CD8-positive, alpha-beta memory T cell (primary cell): ENCODE measurements at regions not wholly inside any gene's neighbourhood (a gene's known extent, or its start where the extent isn't known, plus 50 kb on each side); places are given as distances from the start of the nearest gene placed in this dataset.
A peak's percentile ranks its signal among the peaks of the same experiment; 100 is the strongest.
"Not testable (repeated sequence)": the region's sequence is repeated elsewhere in the genome, so short reads cannot be mapped to it uniquely, and the experiment has no call there.

ENCODE experiments used
- CTCF ChIA-PET: fragments of 350-600 bp; sonication (Branson Sonifier 250); formaldehyde crosslinking; loops from one replicate; lab custom pipeline; 2021; ENCODE audit warnings: antibody characterized with exemption; lab: Charles Lee
- POLR2A ChIA-PET: fragments of 350-600 bp; sonication (Branson Sonifier 250); formaldehyde crosslinking; loops from one replicate; lab custom pipeline; 2021; ENCODE audit warnings: antibody characterized with exemption; lab: Charles Lee
- DNase-seq, 5 donors: peaks; one replicate each; pipeline versions ENCODE4 v3.0.0 to v3.0.0-alpha.2; 2020 to 2022; ENCODE audit warnings: mixed read lengths in 1 of 5
- H3K27ac ChIP-seq: one replicate; pipeline ENCODE4 v1.7.0; 2013; ENCODE audit warnings: low read depth, mild to moderate bottlenecking, low read length, moderate library complexity
- H3K27me3 ChIP-seq: 2 replicates; pipeline ENCODE4 v1.7.0; 2013; ENCODE audit warnings: low read length, mild to moderate bottlenecking; ENCODE audit not compliant: insufficient read depth, poor library complexity, severe bottlenecking
- H3K36me3 ChIP-seq: 2 replicates; pipeline ENCODE4 v1.7.0; 2013; ENCODE audit warnings: mild to moderate bottlenecking, low read length, moderate library complexity; ENCODE audit not compliant: insufficient read depth
- H3K4me1 ChIP-seq: 2 replicates; pipeline ENCODE4 v1.7.0; 2013; ENCODE audit warnings: mild to moderate bottlenecking, low read length, moderate library complexity; ENCODE audit not compliant: insufficient read depth
- H3K4me3 ChIP-seq: 2 replicates; pipeline ENCODE4 v1.7.0; 2013; ENCODE audit warnings: mild to moderate bottlenecking, low read length
- H3K9me3 ChIP-seq: 2 replicates; pipeline ENCODE4 v1.7.0; 2013; ENCODE audit warnings: mild to moderate bottlenecking, low read length
- H3K27ac Mint-ChIP-seq, 8 donors: one replicate each; pipeline ENCODE4 v1.8.0; 2020 to 2021; ENCODE audit warnings: mixed read lengths in 8 of 8, mild to moderate bottlenecking in 6 of 8, inconsistent platforms in 3 of 8, moderate library complexity in 3 of 8
- H3K27me3 Mint-ChIP-seq, 2 donors: one replicate each; pipeline ENCODE4 v1.8.0; 2020 to 2021; ENCODE audit warnings: mixed read lengths in 2 of 2, mild to moderate bottlenecking in 1 of 2, moderate library complexity in 1 of 2
- H3K36me3 Mint-ChIP-seq, 3 donors: one replicate each; pipeline ENCODE4 v1.8.0; 2020 to 2021; ENCODE audit warnings: mixed read lengths in 3 of 3, inconsistent platforms in 1 of 3, mild to moderate bottlenecking in 1 of 3
- H3K4me1 Mint-ChIP-seq, 3 donors: one replicate each; pipeline ENCODE4 v1.8.0; 2020 to 2021; ENCODE audit warnings: mixed read lengths in 3 of 3, inconsistent platforms in 1 of 3, mild to moderate bottlenecking in 1 of 3
- H3K4me3 Mint-ChIP-seq, 7 donors: one replicate each; pipeline ENCODE4 v1.8.0; 2020 to 2021; ENCODE audit warnings: mixed read lengths in 7 of 7, mild to moderate bottlenecking in 6 of 7, moderate library complexity in 4 of 7, inconsistent platforms in 2 of 7
- H3K9me3 Mint-ChIP-seq, 5 donors: one replicate each; pipeline ENCODE4 v1.8.0; 2020 to 2022; ENCODE audit warnings: mixed read lengths in 5 of 5, mild to moderate bottlenecking in 3 of 5, moderate library complexity in 2 of 5, inconsistent platforms in 1 of 5

- no peak overlapping the region for H3K4me3 ChIP-seq
- Mint-ChIP-seq H3K4me3 (no peak overlapping the region), H3K27ac (no peak overlapping the region), H3K36me3 (peaks cover 2 to 51% (median 2%) of the 10 kb centered on the region in 3 donors), H3K4me1 (no peaks in the 10 kb centered on the region), H3K9me3 (peaks cover 6 to 31% (median 19%) of the 10 kb centered on the region in 5 donors), H3K27me3 (no peaks in the 10 kb centered on the region)
- H3K36me3 ChIP-seq, result no peaks in the 10 kb centered on the region
- DNase-seq, result no peak
- H3K27me3 ChIP-seq, result no peaks in the 10 kb centered on the region
- no peaks in the 10 kb centered on the region for H3K4me1 ChIP-seq
- CTCF ChIA-PET, result interaction anchor here (1.4 kb wide), 1 partner anchor 11 kb away, joined by 3 read pairs; no protein-coding TSS in a partner anchor
- H3K9me3 ChIP-seq, result no peaks in the 10 kb centered on the region
- H3K27ac ChIP-seq, result no peak overlapping the region
- POLR2A ChIA-PET, result no interaction called here
Observed at GRCh38 chr7:136102881-136103280, 125.7 kb upstream of the MTPN start.

GRCh38 chr7:136092714-136093113 lies 115.6 kb upstream of the MTPN start:
- DNase-seq, H3K4me3 Mint-ChIP-seq, H3K4me3 ChIP-seq, POLR2A ChIA-PET, H3K27me3 ChIP-seq, CTCF ChIA-PET, H3K36me3 ChIP-seq, H3K4me1 ChIP-seq, H3K4me1 Mint-ChIP-seq, H3K9me3 ChIP-seq, H3K27me3 Mint-ChIP-seq: not testable (repeated sequence)
- H3K36me3 Mint-ChIP-seq, result peaks cover 3 to 38% (median 23%) of the 10 kb centered on the region in 3 donors
- peak overlapping the region in 1 of 8 donors; percentile 43 for H3K27ac Mint-ChIP-seq
- peaks cover 10 to 18% (median 18%) of the 10 kb centered on the region in 5 donors for H3K9me3 Mint-ChIP-seq
- H3K27ac ChIP-seq, result peak overlapping the region; percentile 58

GRCh38 chr7:136087881-136088280 lies 110.7 kb upstream of the MTPN start:
- DNase-seq, result no peak
- H3K27ac ChIP-seq, result no peak overlapping the region
- peaks cover 3 to 7% (median 3%) of the 10 kb centered on the region in 3 donors for H3K4me1 Mint-ChIP-seq
- H3K4me3 Mint-ChIP-seq, result no peak overlapping the region
- no peak overlapping the region for H3K4me3 ChIP-seq
- ChIA-PET POLR2A (no interaction called here), CTCF (no interaction called here)
- no peaks in the 10 kb centered on the region for H3K36me3 ChIP-seq
- H3K27me3 Mint-ChIP-seq, result no peaks in the 10 kb centered on the region
- H3K4me1 ChIP-seq, result no peaks in the 10 kb centered on the region
- H3K9me3 ChIP-seq, result no peaks in the 10 kb centered on the region
- H3K27me3 ChIP-seq, result no peaks in the 10 kb centered on the region
- peaks cover 4 to 10% (median 9%) of the 10 kb centered on the region in 5 donors for H3K9me3 Mint-ChIP-seq
- H3K36me3 Mint-ChIP-seq, result peaks cover 5 to 29% (median 15%) of the 10 kb centered on the region in 3 donors
- peak overlapping the region in 1 of 8 donors; percentile 11 for H3K27ac Mint-ChIP-seq

- ChIA-PET CTCF (no interaction called here), POLR2A (no interaction called here)
- H3K36me3 ChIP-seq, result no peaks in the 10 kb centered on the region
- H3K36me3 Mint-ChIP-seq, result peaks cover 3 to 17% (median 8%) of the 10 kb centered on the region in 3 donors
- no peaks in the 10 kb centered on the region for H3K9me3 ChIP-seq
- H3K27me3 Mint-ChIP-seq, result no peaks in the 10 kb centered on the region
- no peaks in the 10 kb centered on the region for H3K27me3 ChIP-seq
- H3K9me3 Mint-ChIP-seq, result peaks cover 0 to 4% (median 0%) of the 10 kb centered on the region in 5 donors
- peak in 4 of 5 donors; percentile 12 to 45 (median 26) for DNase-seq
- no peaks in the 10 kb centered on the region for H3K4me1 ChIP-seq
- peak overlapping the region; percentile 4 to 69 (median 37) for H3K4me3 Mint-ChIP-seq
- H3K4me1 Mint-ChIP-seq, result peaks cover 3 to 7% (median 3%) of the 10 kb centered on the region in 3 donors
- H3K27ac ChIP-seq, result no peak overlapping the region
- no peak overlapping the region for H3K4me3 ChIP-seq
- H3K27ac Mint-ChIP-seq, result peak overlapping the region in 3 of 8 donors; percentile 2 to 74 (median 11)
Observed at GRCh38 chr7:136086712-136087111, 109.6 kb upstream of the MTPN start.

- H3K9me3 ChIP-seq, result no peaks in the 10 kb centered on the region
- H3K4me3 Mint-ChIP-seq, result no peak overlapping the region
- no peaks in the 10 kb centered on the region for H3K4me1 ChIP-seq
- DNase-seq, result no peak
- peak overlapping the region; percentile 14 for H3K27ac ChIP-seq
- POLR2A ChIA-PET, result no interaction called here
- H3K27me3 Mint-ChIP-seq, result no peaks in the 10 kb centered on the region
- H3K4me3 ChIP-seq, result no peak overlapping the region
- H3K27ac Mint-ChIP-seq, result no peak overlapping the region
- no peaks in the 10 kb centered on the region for H3K36me3 ChIP-seq
- CTCF ChIA-PET, result no interaction called here
- no peaks in the 10 kb centered on the region for H3K4me1 Mint-ChIP-seq
- H3K27me3 ChIP-seq, result no peaks in the 10 kb centered on the region
- no peaks in the 10 kb centered on the region for H3K9me3 Mint-ChIP-seq
- H3K36me3 Mint-ChIP-seq, result peaks cover 2 to 4% (median 3%) of the 10 kb centered on the region in 3 donors
Observed at GRCh38 chr7:136079934-136080333, 102.8 kb upstream of the MTPN start.

- Mint-ChIP-seq H3K27ac (no peak overlapping the region), H3K4me1 (no peaks in the 10 kb centered on the region), H3K27me3 (no peaks in the 10 kb centered on the region), H3K36me3 (peaks cover 2 to 3% (median 3%) of the 10 kb centered on the region in 3 donors), H3K4me3 (no peak overlapping the region), H3K9me3 (no peaks in the 10 kb centered on the region)
- no peak for DNase-seq
- CTCF ChIA-PET, result no interaction called here
- H3K4me3 ChIP-seq, result no peak overlapping the region
- H3K4me1 ChIP-seq, result no peaks in the 10 kb centered on the region
- POLR2A ChIA-PET, result no interaction called here
- no peaks in the 10 kb centered on the region for H3K27me3 ChIP-seq
- H3K27ac ChIP-seq, result peak overlapping the region; percentile 14
- H3K9me3 ChIP-seq, result no peaks in the 10 kb centered on the region
- H3K36me3 ChIP-seq, result no peaks in the 10 kb centered on the region
Observed at GRCh38 chr7:136079478-136079892, 102.3 kb upstream of the MTPN start.

- Histone ChIP-seq H3K4me1 (no peaks in the 10 kb centered on the region), H3K4me3 (no peak overlapping the region), H3K36me3 (no peaks in the 10 kb centered on the region), H3K27me3 (no peaks in the 10 kb centered on the region), H3K27ac (peak overlapping the region; percentile 14), H3K9me3 (no peaks in the 10 kb centered on the region)
- Mint-ChIP-seq H3K27me3 (no peaks in the 10 kb centered on the region), H3K27ac (no peak overlapping the region), H3K4me3 (no peak overlapping the region), H3K4me1 (no peaks in the 10 kb centered on the region), H3K36me3 (peaks cover 0 to 1% (median under 1%) of the 10 kb centered on the region in 3 donors), H3K9me3 (no peaks in the 10 kb centered on the region)
- POLR2A ChIA-PET, result no interaction called here
- DNase-seq, result no peak
- CTCF ChIA-PET, result no interaction called here
Observed at GRCh38 chr7:136079066-136079465, 101.9 kb upstream of the MTPN start.

- Histone ChIP-seq H3K9me3 (no peaks in the 10 kb centered on the region), H3K4me1 (no peaks in the 10 kb centered on the region), H3K27ac (peak overlapping the region; percentile 14), H3K27me3 (no peaks in the 10 kb centered on the region), H3K36me3 (no peaks in the 10 kb centered on the region), H3K4me3 (no peak overlapping the region)
- ChIA-PET CTCF (no interaction called here), POLR2A (no interaction called here)
- no peak overlapping the region for H3K4me3 Mint-ChIP-seq
- DNase-seq, result no peak
- no peaks in the 10 kb centered on the region for H3K9me3 Mint-ChIP-seq
- H3K36me3 Mint-ChIP-seq, result peaks cover 0 to 4% (median 2%) of the 10 kb centered on the region in 3 donors
- no peaks in the 10 kb centered on the region for H3K27me3 Mint-ChIP-seq
- H3K27ac Mint-ChIP-seq, result no peak overlapping the region
- no peaks in the 10 kb centered on the region for H3K4me1 Mint-ChIP-seq
Observed at GRCh38 chr7:136078630-136079029, 101.5 kb upstream of the MTPN start.
